HCT116 (cell line): ENCODE measurements at regions not wholly inside any gene's neighbourhood (a gene's known extent, or its start where the extent isn't known, plus 50 kb on each side); places are given as distances from the start of the nearest gene placed in this dataset.

Experiments
- ATAC-seq: fragments of 200-7000 bp; cut with Tn5 transposase; 2 replicates; pipeline ENCODE4 v1.9.1; 2020; ENCODE audit warnings: mild to moderate bottlenecking, moderate library complexity
- BruUV-seq: library from RNA; stranded (reverse); fragments of 400-500 nt; replicated peaks from 2 replicates; lab custom pipeline; 2021; lab: Mats Ljungman, UMichigan
- CTCF ChIA-PET: fragments of 300-600 bp; sonication (Branson Sonifier 250); formaldehyde crosslinking; loops from one replicate; lab custom pipeline; 2021; ENCODE audit warnings: antibody characterized with exemption; lab: Charles Lee
- POLR2A ChIA-PET: fragments of 300-600, 350-600 bp; sonication (Branson Sonifier 250); formaldehyde crosslinking; loops from one replicate; lab custom pipeline; 2021; ENCODE audit warnings: antibody characterized with exemption; lab: Charles Lee
- RAD21 ChIA-PET, 2 experiments: fragments of 300-600 bp; sonication (Branson Sonifier 250); formaldehyde crosslinking; loops; one replicate each; lab custom pipeline; 2023; ENCODE audit warnings: low total read pairs in 2 of 2; ENCODE audit not compliant: uncharacterized antibody in 2 of 2, unreplicated experiment in 2 of 2, low non-redundant PET in 1 of 2; lab: Charles Lee
- DNase-seq: peaks from one replicate; pipeline ENCODE4 v3.0.0-alpha.2; 2010; ENCODE audit warnings: low read depth, low spot score
- H2AFZ ChIP-seq: fragments of 200-600 bp; shearing (Covaris generic), sonication (generic); 2 replicates; pipeline ENCODE4 v1.6.1; 2017; ENCODE audit warnings: low read depth, mixed run types, mixed read lengths, antibody characterized with exemption, low read length; ENCODE audit not compliant: poor library complexity, severe bottlenecking
- H3K27ac ChIP-seq: 2 replicates; pipeline ENCODE4 v1.5.1; 2012; ENCODE audit warnings: low read depth, low read length
- H3K27me3 ChIP-seq: fragments of 200-600 bp; sonication (generic); 2 replicates; pipeline ENCODE4 v1.6.1; 2016; ENCODE audit warnings: mixed run types, low read length, mixed read lengths; ENCODE audit not compliant: insufficient read depth
- H3K36me3 ChIP-seq, 2 experiments: fragments of 200-500 bp in 1 of 2; fragments of 200-600 bp in 1 of 2; sonication (Bioruptor generic) in 1 of 2; sonication (generic) in 1 of 2; 2 replicates each; pipeline versions ENCODE4 v1.5.1 to v1.6.1; 2014 to 2016; ENCODE audit warnings: low read length in 2 of 2, inconsistent platforms in 1 of 2, mixed read lengths in 1 of 2, mixed run types in 1 of 2; ENCODE audit not compliant: insufficient read depth in 2 of 2, control insufficient read depth in 1 of 2
- H3K4me1 ChIP-seq, 2 experiments: fragments of 200-600 bp in 1 of 2; sonication (generic) in 1 of 2; 2 replicates each; pipeline versions ENCODE4 v1.5.1 to v1.6.1; 2012 to 2017; ENCODE audit warnings: low read length in 2 of 2, inconsistent platforms in 1 of 2, mild to moderate bottlenecking in 1 of 2, mixed read lengths in 1 of 2, mixed run types in 1 of 2, moderate library complexity in 1 of 2; ENCODE audit not compliant: insufficient read depth in 2 of 2, control insufficient read depth in 1 of 2
- H3K4me2 ChIP-seq: fragments of 200-600 bp; sonication (generic); 2 replicates; pipeline ENCODE4 v1.6.1; 2017; ENCODE audit warnings: mixed run types, low read length, mixed read lengths
- H3K4me3 ChIP-seq, 2 experiments: fragments of 200-600 bp in 1 of 2; sonication (generic) in 1 of 2; replicated peaks in 1 of 2; 2 replicates each; pipeline ENCODE4 v1.5.1; 2011 to 2016; ENCODE audit warnings: low read length in 2 of 2, control low read depth in 1 of 2, low read depth in 1 of 2, mild to moderate bottlenecking in 1 of 2, mixed read lengths in 1 of 2, mixed run types in 1 of 2
- H3K79me2 ChIP-seq: fragments of 200-600 bp; sonication (generic); 2 replicates; pipeline ENCODE4 v1.6.1; 2017; ENCODE audit warnings: mild to moderate bottlenecking, mixed run types, low read length, moderate library complexity, mixed read lengths; ENCODE audit not compliant: insufficient read depth
- H3K9ac ChIP-seq: fragments of 200-600 bp; sonication (generic); 2 replicates; pipeline ENCODE4 v1.6.1; 2016; ENCODE audit warnings: low read length, mixed read lengths
- H3K9me2 ChIP-seq: fragments of 200-600 bp; sonication (generic), shearing (Covaris generic); 2 replicates; pipeline ENCODE4 v1.6.1; 2017; ENCODE audit warnings: mixed run types, mild to moderate bottlenecking, moderate library complexity; ENCODE audit not compliant: insufficient read depth
- H3K9me3 ChIP-seq, 2 experiments: fragments of 200-500 bp in 1 of 2; fragments of 200-600 bp in 1 of 2; sonication (Bioruptor generic) in 1 of 2; sonication (generic) in 1 of 2; 2 replicates each; pipeline ENCODE4 v1.6.1; 2014 to 2017; ENCODE audit warnings: low read length in 2 of 2, mixed read lengths in 2 of 2, inconsistent platforms in 1 of 2, low read depth in 1 of 2, mild to moderate bottlenecking in 1 of 2, mixed run types in 1 of 2, moderate library complexity in 1 of 2; ENCODE audit not compliant: control insufficient read depth in 1 of 2, insufficient read depth in 1 of 2
- H4K20me1 ChIP-seq: fragments of 200-600 bp; sonication (generic), shearing (Covaris generic); 2 replicates; pipeline ENCODE4 v1.6.1; 2017; ENCODE audit warnings: mixed run types, mild to moderate bottlenecking, moderate library complexity; ENCODE audit not compliant: insufficient read depth
- CTCF ChIP-seq, 3 experiments: fragments of 200-600 bp in 1 of 3; sonication (generic) in 1 of 3; IDR thresholded peaks in 2 of 3; conservative IDR thresholded peaks in 1 of 3; 2 replicates each; pipeline ENCODE4 v1.5.1; 2012 to 2017; ENCODE audit warnings: low read depth in 2 of 3, low read length in 2 of 3, antibody characterized with exemption in 1 of 3, borderline replicate concordance in 1 of 3, control low read depth in 1 of 3, mild to moderate bottlenecking in 1 of 3, mixed read lengths in 1 of 3, mixed run types in 1 of 3, moderate library complexity in 1 of 3; ENCODE audit not compliant: insufficient read depth in 1 of 3
- EGR1 ChIP-seq: IDR thresholded peaks from 2 replicates; pipeline ENCODE4 v1.6.1; 2012; ENCODE audit warnings: low read depth
- EZH2phosphoT487 ChIP-seq: fragments of 200-600 bp; IDR thresholded peaks from 2 replicates; pipeline ENCODE4 v1.6.1; 2018; ENCODE audit warnings: antibody characterized with exemption, borderline replicate concordance
- POLR2A ChIP-seq: IDR thresholded peaks from 2 replicates; pipeline ENCODE4 v1.7.0; 2011; ENCODE audit warnings: borderline replicate concordance; ENCODE audit not compliant: insufficient read depth, insufficient read length; ENCODE audit errors: extremely low read depth
- RAD21 ChIP-seq: IDR thresholded peaks from 2 replicates; pipeline ENCODE4 v1.6.1; 2012; ENCODE audit warnings: low read depth, mild to moderate bottlenecking
- SIN3A ChIP-seq: IDR thresholded peaks from 2 replicates; pipeline ENCODE4 v1.6.1; 2012; ENCODE audit warnings: low read depth
- SP1 ChIP-seq: IDR thresholded peaks from 2 replicates; pipeline ENCODE4 v1.6.1; 2012; ENCODE audit warnings: low read depth
- TCF7L2 ChIP-seq: IDR thresholded peaks from 2 replicates; pipeline ENCODE4 v1.7.0; 2011; ENCODE audit warnings: borderline replicate concordance, inconsistent platforms; ENCODE audit not compliant: insufficient read depth, insufficient read length; ENCODE audit errors: extremely low read depth
- ZBTB33 ChIP-seq: IDR thresholded peaks from 2 replicates; pipeline ENCODE4 v1.6.1; 2011; ENCODE audit warnings: mild to moderate bottlenecking, low read length, moderate library complexity; ENCODE audit not compliant: insufficient replicate concordance; ENCODE audit errors: extremely low read depth
- ZFX ChIP-seq: fragments of 450-650 bp; IDR thresholded peaks from 2 replicates; pipeline ENCODE4 v1.6.1; 2017
- ZNF274 ChIP-seq: fragments of 200-500 bp; sonication (Bioruptor generic); IDR thresholded peaks from 2 replicates; pipeline ENCODE4 v1.6.1; 2014; ENCODE audit warnings: mild to moderate bottlenecking, low read depth, low read length, inconsistent platforms
- intact Hi-C: fragments of 100-400 bp; cut with micrococcal nuclease; formaldehyde crosslinking; loops from 2 replicates; pipeline ENCODE4 v1.10.0; 2022

GRCh38 chr16:80462917-80463316, 77.9 kb upstream of the DYNLRB2 start (continued):
- TF ChIP-seq ZBTB33 (no peak), RAD21 (no peak), EZH2phosphoT487 (no peak), ZNF274 (no peak), POLR2A (no peak), SIN3A (no peak), EGR1 (no peak), TCF7L2 (no peak), SP1 (no peak)

- no peaks in the 10 kb centered on the region for H4K20me1 ChIP-seq
- H3K4me1 ChIP-seq = no peaks in the 10 kb centered on the region
- no peak overlapping the region for H3K27ac ChIP-seq
- peaks cover under 1 to 3% of the 10 kb centered on the region in 2 experiments; a peak in 2 of 4 replicates for H3K9me3 ChIP-seq
- no peak for ATAC-seq
- no TSS peak for BruUV-seq
- ChIA-PET RAD21 (no interaction called here), POLR2A (no interaction called here), CTCF (no interaction called here)
- H3K36me3 ChIP-seq = no peaks in the 10 kb centered on the region
- intact Hi-C loops = loop anchor here (10.0 kb wide), 1 partner anchor 1536 kb away; no protein-coding TSS in a partner anchor
- H3K79me2 ChIP-seq = no peaks in the 10 kb centered on the region
- no peak overlapping the region for H3K4me2 ChIP-seq
- no peak overlapping the region for H3K9ac ChIP-seq
- no peak overlapping the region for H2AFZ ChIP-seq
- no peak for TF ChIP-seq CTCF (IDR thresholded peaks at IDR 0.05 in 2 of 3, conservative IDR thresholded peaks at IDR 0.05 in 1 of 3; ENCODE audit: borderline replicate concordance in 1 of 3, insufficient read depth in 1 of 3, low read depth in 2 of 3, low read length in 2 of 3)
- TF ChIP-seq POLR2A = no peak
- no peak for TF ChIP-seq ZFX
- no peak for TF ChIP-seq SIN3A
- no peak overlapping the region for H3K4me3 ChIP-seq
- no peaks in the 10 kb centered on the region for H3K9me2 ChIP-seq
- no peak for DNase-seq
- no peaks in the 10 kb centered on the region for H3K27me3 ChIP-seq
Measured at GRCh38 chr16:80460988-80461387, 79.8 kb upstream of the DYNLRB2 start.
